ENCODE measurements at regions not wholly inside any gene's neighbourhood (a gene's known extent, or its start where the extent isn't known, plus 50 kb on each side); places are given as distances from the start of the nearest gene placed in this dataset.

GRCh38 chr12:87155621-87156020, 873.6 kb downstream of the C12orf50 start:
- TF ChIP-seq CTCF (IDR thresholded peaks at IDR 0.05): no peak
- no peak overlapping the region for H3K4me3 ChIP-seq (ENCODE audit: low read depth in 1 of 2, low read length in 1 of 2)
- no peaks in the 10 kb centered on the region for H3K9me3 ChIP-seq
- H3K27ac ChIP-seq: no peak overlapping the region
- no peaks in the 10 kb centered on the region for H3K27me3 ChIP-seq
- no peaks in the 10 kb centered on the region for H3K4me1 ChIP-seq (ENCODE audit: control insufficient read depth in 1 of 2, insufficient read depth in 1 of 2, low read depth in 1 of 2, low read length in 1 of 2)
- H3K36me3 ChIP-seq: no peaks in the 10 kb centered on the region

- no peaks in the 10 kb centered on the region for H3K27me3 ChIP-seq
- H3K36me3 ChIP-seq: no peaks in the 10 kb centered on the region
- H3K9me3 ChIP-seq: no peaks in the 10 kb centered on the region
- H3K4me1 ChIP-seq (ENCODE audit: control insufficient read depth in 1 of 2, insufficient read depth in 1 of 2, low read depth in 1 of 2, low read length in 1 of 2): no peaks in the 10 kb centered on the region
- no peak overlapping the region for H3K27ac ChIP-seq
- TF ChIP-seq CTCF (IDR thresholded peaks at IDR 0.05): no peak
- no peak overlapping the region for H3K4me3 ChIP-seq (ENCODE audit: low read depth in 1 of 2, low read length in 1 of 2)
Observed at GRCh38 chr12:87152841-87153528, 876.2 kb downstream of the C12orf50 start.

GRCh38 chr12:87152075-87152474, 877.1 kb downstream of the C12orf50 start:
- no peaks in the 10 kb centered on the region for H3K4me1 ChIP-seq (ENCODE audit: control insufficient read depth in 1 of 2, insufficient read depth in 1 of 2, low read depth in 1 of 2, low read length in 1 of 2)
- H3K4me3 ChIP-seq (ENCODE audit: low read depth in 1 of 2, low read length in 1 of 2): no peak overlapping the region
- H3K27ac ChIP-seq: no peak overlapping the region
- no peaks in the 10 kb centered on the region for H3K27me3 ChIP-seq
- no peak for TF ChIP-seq CTCF (IDR thresholded peaks at IDR 0.05)
- H3K36me3 ChIP-seq: no peaks in the 10 kb centered on the region
- H3K9me3 ChIP-seq: no peaks in the 10 kb centered on the region

GRCh38 chr12:87150969-87151662, 878.1 kb downstream of the C12orf50 start:
- H3K27ac ChIP-seq: no peak overlapping the region
- no peaks in the 10 kb centered on the region for H3K27me3 ChIP-seq
- TF ChIP-seq CTCF (IDR thresholded peaks at IDR 0.05): no peak
- H3K4me1 ChIP-seq (ENCODE audit: control insufficient read depth in 1 of 2, insufficient read depth in 1 of 2, low read depth in 1 of 2, low read length in 1 of 2): no peaks in the 10 kb centered on the region
- H3K36me3 ChIP-seq: no peaks in the 10 kb centered on the region
- no peaks in the 10 kb centered on the region for H3K9me3 ChIP-seq
- H3K4me3 ChIP-seq (ENCODE audit: low read depth in 1 of 2, low read length in 1 of 2): no peak overlapping the region

- no peak overlapping the region for H3K27ac ChIP-seq
- no peak for TF ChIP-seq CTCF (IDR thresholded peaks at IDR 0.05)
Observed at GRCh38 chr12:87142342-87142741, 886.2 kb upstream of the MGAT4C start.

More at GRCh38 chr12:87142342-87142741, 886.2 kb upstream of the MGAT4C start:
- Histone ChIP-seq H3K27me3 (no peaks in the 10 kb centered on the region), H3K4me3 (ENCODE audit: low read depth in 1 of 2, low read length in 1 of 2) (no peak overlapping the region), H3K9me3 (no peaks in the 10 kb centered on the region), H3K36me3 (no peaks in the 10 kb centered on the region), H3K4me1 (ENCODE audit: control insufficient read depth in 1 of 2, insufficient read depth in 1 of 2, low read depth in 1 of 2, low read length in 1 of 2) (no peaks in the 10 kb centered on the region)
